NB4 (cell line): ENCODE measurements at regions not wholly inside any gene's neighbourhood (a gene's known extent, or its start where the extent isn't known, plus 50 kb on each side); places are given as distances from the start of the nearest gene placed in this dataset.

Experiments
- DNase-seq: peaks from one replicate; pipeline ENCODE4 v3.0.0; 2010; ENCODE audit warnings: low read depth
- H3K4me3 ChIP-seq: one replicate; pipeline ENCODE4 v1.5.1; 2011; ENCODE audit warnings: mild to moderate bottlenecking, low read depth, low read length, moderate library complexity
- CTCF ChIP-seq: IDR thresholded peaks from one replicate; pipeline ENCODE4 v1.5.1; 2012; ENCODE audit warnings: low read depth, low read length
- MAX ChIP-seq: IDR thresholded peaks from 2 replicates; pipeline ENCODE4 v1.6.1; 2011; ENCODE audit warnings: low read depth, low read length
- MYC ChIP-seq: IDR thresholded peaks from 2 replicates; pipeline ENCODE4 v1.6.1; 2011; ENCODE audit warnings: low read depth, low read length
- POLR2A ChIP-seq: IDR thresholded peaks from 2 replicates; pipeline ENCODE4 v1.6.1; 2011; ENCODE audit warnings: mild to moderate bottlenecking; ENCODE audit not compliant: insufficient read length; ENCODE audit errors: extremely low read depth

DNA sequence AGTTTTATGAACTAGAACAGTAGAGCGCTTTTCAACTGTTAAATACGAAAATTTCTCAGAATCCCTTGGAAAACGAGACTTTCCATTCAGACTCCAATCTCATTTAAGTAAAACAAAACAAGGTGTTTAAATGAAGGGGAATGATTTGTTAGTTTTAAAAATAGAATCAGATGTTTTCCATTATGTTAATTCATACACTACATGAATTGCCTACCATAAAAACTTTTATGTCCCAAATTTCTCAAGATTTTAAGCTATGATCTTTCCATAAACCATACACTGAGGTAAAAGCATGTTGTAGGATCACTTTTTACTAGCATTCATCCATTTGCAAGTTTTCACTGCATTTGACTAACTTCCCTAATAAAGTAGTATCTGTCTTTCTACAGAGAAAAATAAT, 180.3 kb upstream of the ZP4 start:
- no peak for DNase-seq
- TF ChIP-seq MAX (no peak), POLR2A (no peak), MYC (no peak), CTCF (no peak)
- H3K4me3 ChIP-seq: no peak overlapping the region

DNA sequence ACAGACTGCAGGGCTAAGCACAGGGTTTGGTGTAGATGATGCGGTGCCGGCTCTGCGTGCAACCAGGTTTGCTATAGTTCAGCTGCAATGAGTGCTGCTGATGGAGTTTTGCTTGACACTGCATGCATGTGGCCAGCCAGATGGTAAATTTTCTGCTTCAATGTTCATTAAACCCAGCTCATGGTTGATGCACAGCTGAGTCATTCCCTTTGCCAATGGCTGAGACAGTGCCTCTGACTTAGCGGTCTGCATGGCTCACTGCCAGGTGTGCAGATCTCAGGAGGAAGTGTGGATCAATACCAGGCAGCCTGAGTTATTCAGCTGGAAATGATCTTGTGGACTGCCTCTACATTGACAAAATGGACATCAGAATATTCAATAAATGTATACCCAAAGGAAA, 172.7 kb upstream of the ZP4 start:
- no peak for TF ChIP-seq MYC
- no peak for TF ChIP-seq POLR2A
- no peak for TF ChIP-seq MAX
- no peak for TF ChIP-seq CTCF
- DNase-seq: no peak
- no peak overlapping the region for H3K4me3 ChIP-seq

DNA sequence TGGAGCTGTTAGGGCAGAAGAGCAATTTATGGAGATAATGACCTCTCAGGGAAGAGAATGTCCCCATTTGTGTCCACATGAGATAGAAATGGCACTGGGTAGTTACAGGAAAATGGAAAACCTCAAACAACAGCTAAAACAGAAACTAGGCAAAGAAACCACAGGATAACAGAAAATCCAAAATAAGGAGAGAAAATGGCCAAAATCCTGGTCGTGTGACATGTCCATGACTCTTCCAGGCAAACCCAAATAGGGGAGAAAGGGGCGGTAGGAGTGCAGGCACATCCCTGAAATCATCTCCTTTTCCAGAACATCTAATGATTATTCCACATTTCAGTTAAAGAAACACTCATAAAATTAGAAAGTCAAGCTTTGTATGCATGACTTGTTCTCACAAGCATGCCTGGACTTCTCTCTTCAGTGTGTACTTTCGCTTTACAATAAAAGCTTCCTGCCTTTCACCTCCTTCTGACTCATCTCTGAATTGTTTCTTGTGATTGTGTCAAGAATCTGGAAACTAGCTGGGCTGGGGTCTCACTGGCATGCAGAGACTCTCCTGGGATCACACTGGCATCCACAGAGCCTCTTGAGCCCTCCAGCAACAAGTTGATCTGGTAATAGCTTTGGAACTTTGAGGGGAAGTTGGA, 171.4 kb upstream of the ZP4 start:
- no peak for DNase-seq
- no peak overlapping the region for H3K4me3 ChIP-seq
- TF ChIP-seq MAX (no peak), CTCF (no peak), MYC (no peak), POLR2A (no peak)

GRCh38 chr1:238060061-238060460, 169.3 kb upstream of the ZP4 start:
- no peak overlapping the region for H3K4me3 ChIP-seq
- DNase-seq: no peak
- TF ChIP-seq POLR2A: no peak
- TF ChIP-seq MYC: no peak
- TF ChIP-seq MAX: no peak
- TF ChIP-seq CTCF: no peak

GRCh38 chr1:238052496-238053266, 162.0 kb upstream of the ZP4 start:
- no peak overlapping the region for H3K4me3 ChIP-seq
- no peak for TF ChIP-seq POLR2A
- TF ChIP-seq MAX: no peak
- no peak for TF ChIP-seq MYC
- no peak for TF ChIP-seq CTCF
- DNase-seq: no peak
